Spleen (tissue), 11 donors: ENCODE measurements at regions not wholly inside any gene's neighbourhood (a gene's known extent, or its start where the extent isn't known, plus 50 kb on each side); places are given as distances from the start of the nearest gene placed in this dataset.

Experiments
- DNase-seq: peaks from one replicate; pipeline ENCODE4 v3.0.0-alpha.2; 2020
- H3K27ac ChIP-seq, 8 donors: fragments of 200-600 bp; sonication (generic) in 7 of 8; 1 replicate in 4 of 8; 2 replicates in 4 of 8; pipeline versions ENCODE4 v1.5.0 to v1.8.0; 2016 to 2021; ENCODE audit warnings: inconsistent platforms in 4 of 8, mild to moderate bottlenecking in 4 of 8, moderate library complexity in 1 of 8
- H3K27me3 ChIP-seq, 7 donors: fragments of 200-600 bp; sonication (generic) in 6 of 7; replicated peaks in 1 of 7; 1 replicate in 4 of 7; 2 replicates in 3 of 7; pipeline versions ENCODE4 v1.5.0 to v1.8.0; 2016 to 2021; ENCODE audit warnings: inconsistent platforms in 3 of 7, mild to moderate bottlenecking in 1 of 7
- H3K36me3 ChIP-seq, 6 donors: fragments of 200-600 bp; sonication (generic) in 5 of 6; 1 replicate in 4 of 6; 2 replicates in 2 of 6; pipeline versions ENCODE4 v1.5.0 to v1.8.0; 2016 to 2021; ENCODE audit warnings: inconsistent platforms in 2 of 6
- H3K4me1 ChIP-seq, 6 donors: fragments of 200-600 bp; sonication (generic) in 5 of 6; 1 replicate in 3 of 6; 2 replicates in 3 of 6; pipeline versions ENCODE4 v1.5.0 to v1.8.0; 2016 to 2021; ENCODE audit warnings: inconsistent platforms in 3 of 6
- H3K4me3 ChIP-seq, 8 donors: fragments of 200-600 bp; sonication (generic) in 7 of 8; 1 replicate in 4 of 8; 2 replicates in 4 of 8; pipeline versions ENCODE4 v1.5.0 to v1.8.0; 2016 to 2021; ENCODE audit warnings: inconsistent platforms in 4 of 8, mild to moderate bottlenecking in 4 of 8, moderate library complexity in 2 of 8
- H3K9me3 ChIP-seq, 8 donors: fragments of 200-600 bp; sonication (generic) in 7 of 8; 1 replicate in 4 of 8; 2 replicates in 4 of 8; pipeline versions ENCODE4 v1.5.0 to v1.8.0; 2016 to 2021; ENCODE audit warnings: inconsistent platforms in 4 of 8
- POLR2A ChIP-seq, 3 donors: fragments of 450-650 bp; IDR thresholded peaks; one replicate each; pipeline ENCODE4 v1.5.1; 2017; ENCODE audit warnings: antibody characterized with exemption in 3 of 3, mild to moderate bottlenecking in 1 of 3
- POLR2AphosphoS5 ChIP-seq, 3 donors: sonication (generic); formaldehyde crosslinking; IDR thresholded peaks; one replicate each; pipeline ENCODE4 v1.5.1; 2017; ENCODE audit warnings: antibody characterized with exemption in 3 of 3
- WGBS, 5 donors: extraction: QIAGEN DNeasy Blood & Tissue Kit in 3 of 5; methylation state at CpG; one replicate each; pipeline versions ENCODE4 v1.1.5 to v1.1.7; 2013 to 2018; 5-methylcytosine and 5-hydroxymethylcytosine counted together
- intact Hi-C: fragments of 100-400 bp; cut with DNase I; formaldehyde crosslinking; loops from one replicate; pipeline ENCODE4 v1.15.0; 2023; ENCODE audit warnings: low total_unique reads
- TF ChIP-seq, protein P1 (sequence below), 11 experiments: fragments of 200-600 bp in 7 of 11; fragments of 450-650 bp in 4 of 11; sonication (generic) in 4 of 11; IDR thresholded peaks in 8 of 11; conservative IDR thresholded peaks in 3 of 11; 1 replicate in 7 of 11; 2 replicates in 4 of 11; pipeline versions ENCODE4 v1.4.0 to v1.8.0; 2016 to 2021; ENCODE audit warnings: antibody characterized with exemption in 11 of 11, inconsistent platforms in 4 of 11, mild to moderate bottlenecking in 1 of 11
- donor health status: healthy with polysubstance abuse.
- donor health status: DM: no; HTN: no; CAD: no; lungs with moderate emphysema.
- donor health status: DM: no; HTN: no; CAD: no.
- donor health status: Bipolar disorder and iron deficiency.
- donor health status: healthy.
- donor health status: DM: no; HTN: no; CAD: no.
- donor health status: DM: yes; HTN: yes; CAD: no.

DNA sequence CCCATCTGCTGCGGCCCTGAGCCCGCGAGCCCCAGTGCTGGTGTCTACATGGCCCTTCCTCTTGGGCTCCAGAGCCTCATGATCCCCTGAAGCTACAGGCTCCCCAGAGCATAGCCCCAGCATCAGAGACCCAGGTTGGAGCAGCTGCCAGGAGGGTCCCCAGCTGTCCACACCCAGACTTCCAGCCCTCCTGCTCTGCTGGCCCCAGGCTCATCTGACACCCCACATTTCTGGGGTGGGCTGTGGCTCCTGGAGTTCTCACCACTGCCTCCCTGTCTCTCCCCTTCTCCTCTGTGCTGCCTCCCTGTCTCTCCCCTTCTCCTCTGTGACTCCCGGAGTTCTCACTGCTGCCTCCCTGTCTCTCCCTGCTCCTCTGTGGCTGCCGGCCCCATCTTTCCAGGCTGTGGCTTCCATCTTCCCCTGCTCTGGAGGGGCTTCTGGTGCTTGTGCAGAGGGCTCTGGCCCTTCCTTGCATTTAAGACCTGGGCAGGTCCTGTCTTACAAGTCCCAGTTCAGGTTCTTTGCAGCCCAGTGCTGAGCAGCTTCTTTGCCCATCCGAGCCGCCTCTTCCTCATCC, 108.1 kb downstream of the ERMARD start:
- WGBS, 5 donors, result 91 to 98% (median 96%) methylated on average over 4 to 7 of the region's 7 CpGs
- Histone ChIP-seq H3K4me1 (peaks cover 0 to 15% (median 8%) of the 10 kb centered on the region in 6 donors), H3K4me3 (no peak overlapping the region), H3K36me3 (no peaks in the 10 kb centered on the region), H3K27me3 (peaks cover 0 to 9% (median 0%) of the 10 kb centered on the region in 7 donors), H3K27ac (no peak overlapping the region), H3K9me3 (peaks cover 0 to 33% (median 19%) of the 10 kb centered on the region in 8 donors)
- TF ChIP-seq POLR2AphosphoS5 (IDR thresholded peaks at IDR 0.05) (no peak), POLR2A (IDR thresholded peaks at IDR 0.05) (no peak)
- TF ChIP-seq, protein P1, sequence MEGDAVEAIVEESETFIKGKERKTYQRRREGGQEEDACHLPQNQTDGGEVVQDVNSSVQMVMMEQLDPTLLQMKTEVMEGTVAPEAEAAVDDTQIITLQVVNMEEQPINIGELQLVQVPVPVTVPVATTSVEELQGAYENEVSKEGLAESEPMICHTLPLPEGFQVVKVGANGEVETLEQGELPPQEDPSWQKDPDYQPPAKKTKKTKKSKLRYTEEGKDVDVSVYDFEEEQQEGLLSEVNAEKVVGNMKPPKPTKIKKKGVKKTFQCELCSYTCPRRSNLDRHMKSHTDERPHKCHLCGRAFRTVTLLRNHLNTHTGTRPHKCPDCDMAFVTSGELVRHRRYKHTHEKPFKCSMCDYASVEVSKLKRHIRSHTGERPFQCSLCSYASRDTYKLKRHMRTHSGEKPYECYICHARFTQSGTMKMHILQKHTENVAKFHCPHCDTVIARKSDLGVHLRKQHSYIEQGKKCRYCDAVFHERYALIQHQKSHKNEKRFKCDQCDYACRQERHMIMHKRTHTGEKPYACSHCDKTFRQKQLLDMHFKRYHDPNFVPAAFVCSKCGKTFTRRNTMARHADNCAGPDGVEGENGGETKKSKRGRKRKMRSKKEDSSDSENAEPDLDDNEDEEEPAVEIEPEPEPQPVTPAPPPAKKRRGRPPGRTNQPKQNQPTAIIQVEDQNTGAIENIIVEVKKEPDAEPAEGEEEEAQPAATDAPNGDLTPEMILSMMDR (IDR thresholded peaks at IDR 0.05 in 8 of 11, conservative IDR thresholded peaks at IDR 0.05 in 3 of 11), result no peak
- peak; percentile 53 for DNase-seq
- intact Hi-C loops, result no loop called here

DNA sequence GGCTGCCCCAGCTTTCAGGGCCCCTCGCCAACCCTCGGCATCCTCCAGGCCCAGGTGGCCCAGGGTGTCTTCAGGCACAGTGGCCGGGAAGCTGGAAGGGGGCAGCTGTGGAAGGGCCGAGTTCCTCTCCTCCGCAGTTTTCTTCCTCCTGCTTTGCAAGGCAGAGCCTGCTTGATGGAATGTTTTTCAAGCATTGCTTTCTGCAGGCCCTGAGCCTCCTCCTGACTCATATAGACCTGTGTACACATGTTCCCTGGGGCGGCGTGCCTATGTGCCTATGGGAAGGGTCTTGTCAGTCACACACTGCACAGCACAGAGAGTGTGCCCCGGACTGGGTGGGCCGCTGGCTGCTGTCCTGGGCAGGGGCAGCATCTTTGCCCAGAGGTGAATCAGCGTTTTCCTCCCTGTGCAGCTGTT, 107.5 kb downstream of the ERMARD start:
- intact Hi-C loops, result no loop called here
- 86 to 95% (median 93%) methylated on average over 10 of the region's 10 CpGs for WGBS, 5 donors
- Histone ChIP-seq H3K36me3 (no peaks in the 10 kb centered on the region), H3K27me3 (peaks cover 0 to 9% (median 0%) of the 10 kb centered on the region in 7 donors), H3K4me3 (no peak overlapping the region), H3K27ac (no peak overlapping the region), H3K9me3 (peaks cover 0 to 33% (median 19%) of the 10 kb centered on the region in 8 donors), H3K4me1 (peaks cover 0 to 15% (median 8%) of the 10 kb centered on the region in 6 donors)
- TF ChIP-seq, protein P1 (IDR thresholded peaks at IDR 0.05 in 8 of 11, conservative IDR thresholded peaks at IDR 0.05 in 3 of 11), result no peak
- no peak for TF ChIP-seq POLR2AphosphoS5 (IDR thresholded peaks at IDR 0.05)
- TF ChIP-seq POLR2A (IDR thresholded peaks at IDR 0.05), result no peak
- DNase-seq, result peak; percentile 64

DNA sequence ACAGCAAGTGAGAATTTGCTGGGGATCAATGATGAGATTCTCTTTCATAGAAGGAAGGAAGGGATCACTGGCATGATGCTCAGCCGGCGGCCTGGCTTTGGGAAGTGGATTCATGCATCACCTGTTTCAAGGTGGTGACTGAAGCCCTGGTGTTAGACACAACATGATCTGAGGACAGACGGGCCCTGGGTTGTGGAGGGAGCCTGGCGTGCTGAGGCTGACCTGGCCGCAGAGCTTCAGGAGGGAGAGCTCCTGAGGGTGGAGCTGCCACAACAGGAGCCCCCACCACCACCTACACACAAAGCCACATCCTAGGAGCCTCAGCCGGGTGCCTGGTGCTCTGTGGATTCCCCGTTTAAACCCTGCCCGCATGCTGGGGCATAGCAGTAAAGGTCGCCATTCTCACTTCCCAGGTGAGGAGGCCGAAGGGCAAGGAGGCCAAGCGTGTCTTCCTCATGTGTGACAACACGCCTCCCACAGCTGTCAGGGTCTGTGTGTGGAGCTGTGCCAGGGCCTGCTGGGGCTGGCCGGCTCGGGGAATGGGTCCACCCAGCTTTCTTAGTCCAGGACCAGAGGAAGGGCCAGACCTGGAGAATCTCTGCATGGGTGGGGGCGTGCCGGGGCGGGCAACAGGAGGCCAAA, 107.0 kb downstream of the ERMARD start:
- H3K9me3 ChIP-seq, result peaks cover 0 to 33% (median 19%) of the 10 kb centered on the region in 8 donors
- WGBS, 5 donors, result 90 to 98% (median 94%) methylated on average over 11 to 17 of the region's 17 CpGs
- H3K27me3 ChIP-seq, result peaks cover 0 to 9% (median 0%) of the 10 kb centered on the region in 7 donors
- peaks cover 0 to 15% (median 8%) of the 10 kb centered on the region in 6 donors for H3K4me1 ChIP-seq
- intact Hi-C loops, result no loop called here
- DNase-seq, result peak; percentile 54
- TF ChIP-seq, protein P1 (IDR thresholded peaks at IDR 0.05 in 8 of 11, conservative IDR thresholded peaks at IDR 0.05 in 3 of 11), result no peak
- TF ChIP-seq POLR2AphosphoS5 (IDR thresholded peaks at IDR 0.05), result no peak
- TF ChIP-seq POLR2A (IDR thresholded peaks at IDR 0.05), result no peak
- no peak overlapping the region for H3K4me3 ChIP-seq
- no peak overlapping the region for H3K27ac ChIP-seq
- no peaks in the 10 kb centered on the region for H3K36me3 ChIP-seq
